ENCODE measurements at regions not wholly inside any gene's neighbourhood (a gene's known extent, or its start where the extent isn't known, plus 50 kb on each side); places are given as distances from the start of the nearest gene placed in this dataset.

GRCh38 chr14:85310491-85311272, 219.3 kb upstream of the FLRT2 start:
- no peak for DNase-seq

- no peak for DNase-seq
Measured at GRCh38 chr14:85313560-85314207, 216.3 kb upstream of the FLRT2 start.

- DNase-seq = no peak
Measured at GRCh38 chr14:85315290-85315689, 214.7 kb upstream of the FLRT2 start.

GRCh38 chr14:85315733-85316290, 214.1 kb upstream of the FLRT2 start:
- no peak for DNase-seq

- DNase-seq = no peak
Measured at GRCh38 chr14:85316701-85317410, 213.1 kb upstream of the FLRT2 start.

GRCh38 chr14:85317491-85318021, 212.4 kb upstream of the FLRT2 start:
- DNase-seq = no peak

GRCh38 chr14:85319101-85319500, 210.8 kb upstream of the FLRT2 start:
- no peak for DNase-seq

GRCh38 chr14:85319998-85320630, 209.8 kb upstream of the FLRT2 start:
- no peak for DNase-seq

- DNase-seq = no peak
Measured at GRCh38 chr14:85325134-85326017, 204.6 kb upstream of the FLRT2 start.

- no peak for DNase-seq
Measured at GRCh38 chr14:85332401-85332800, 197.5 kb upstream of the FLRT2 start.

GRCh38 chr14:85333313-85333712, 196.6 kb upstream of the FLRT2 start:
- DNase-seq = no peak

GRCh38 chr14:85333841-85334240, 196.1 kb upstream of the FLRT2 start:
- DNase-seq = no peak

GRCh38 chr14:85334316-85334715, 195.6 kb upstream of the FLRT2 start:
- DNase-seq = no peak

- DNase-seq = no peak
Measured at GRCh38 chr14:85336257-85336656, 193.7 kb upstream of the FLRT2 start.

GRCh38 chr14:85336817-85337216, 193.1 kb upstream of the FLRT2 start:
- DNase-seq = no peak

- no peak for DNase-seq
Measured at GRCh38 chr14:85338895-85339294, 191.0 kb upstream of the FLRT2 start.

- DNase-seq = no peak
Measured at GRCh38 chr14:85342858-85343607, 186.9 kb upstream of the FLRT2 start.

GRCh38 chr14:85344171-85344570, 185.8 kb upstream of the FLRT2 start:
- DNase-seq = no peak

GRCh38 chr14:85344847-85345570, 184.9 kb upstream of the FLRT2 start:
- DNase-seq = no peak

- DNase-seq = no peak
Measured at GRCh38 chr14:85350667-85351066, 179.3 kb upstream of the FLRT2 start.
